GM18873 (cell line): ENCODE measurements at regions not wholly inside any gene's neighbourhood (a gene's known extent, or its start where the extent isn't known, plus 50 kb on each side); places are given as distances from the start of the nearest gene placed in this dataset.
"Not testable (repeated sequence)": the region's sequence is repeated elsewhere in the genome, so short reads cannot be mapped to it uniquely, and the experiment has no call there.

Experiments used
- ATAC-seq: cut with Tn5 transposase; IDR thresholded peaks from one replicate; pipeline ENCODE4 v1.9.1; 2021; ENCODE audit warnings: mild to moderate bottlenecking, moderate library complexity, moderate number of reproducible peaks; ENCODE audit not compliant: unreplicated experiment, low FRiP score

- no peak for ATAC-seq
Observed at GRCh38 chr10:129056734-129057689, 410.0 kb upstream of the MGMT start.

GRCh38 chr10:129057856-129058663 is 409.0 kb upstream of the MGMT start:
- peak; percentile 87 for ATAC-seq

DNA sequence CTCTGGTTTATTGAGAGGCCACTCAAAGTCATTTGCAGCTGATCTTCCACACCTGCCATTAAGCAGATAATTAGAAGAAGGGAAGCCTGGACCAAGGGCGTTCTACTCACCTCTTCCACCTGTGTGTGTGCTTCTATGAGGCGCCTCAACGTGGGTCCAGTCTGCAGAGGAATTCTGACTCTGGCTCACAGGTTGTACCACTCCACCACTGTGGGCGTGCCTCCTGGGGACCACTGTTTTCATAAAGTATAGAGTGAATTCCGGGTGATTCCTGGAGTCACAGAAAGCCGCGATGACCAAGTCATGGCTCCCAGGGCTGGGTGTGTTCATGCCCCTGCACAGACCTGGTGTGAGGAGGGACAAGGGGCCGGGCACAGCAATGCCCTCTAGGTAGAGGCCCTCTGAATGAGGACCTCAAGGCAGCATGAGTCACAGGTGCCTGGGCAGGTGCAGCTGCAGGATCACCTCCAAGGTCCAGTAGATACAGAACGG is 408.3 kb upstream of the MGMT start:
- no peak for ATAC-seq

GRCh38 chr10:129059977-129060376 is 407.1 kb upstream of the MGMT start:
- ATAC-seq = no peak

- ATAC-seq = no peak
Observed at GRCh38 chr10:129063212-129063611, 403.8 kb upstream of the MGMT start.

DNA sequence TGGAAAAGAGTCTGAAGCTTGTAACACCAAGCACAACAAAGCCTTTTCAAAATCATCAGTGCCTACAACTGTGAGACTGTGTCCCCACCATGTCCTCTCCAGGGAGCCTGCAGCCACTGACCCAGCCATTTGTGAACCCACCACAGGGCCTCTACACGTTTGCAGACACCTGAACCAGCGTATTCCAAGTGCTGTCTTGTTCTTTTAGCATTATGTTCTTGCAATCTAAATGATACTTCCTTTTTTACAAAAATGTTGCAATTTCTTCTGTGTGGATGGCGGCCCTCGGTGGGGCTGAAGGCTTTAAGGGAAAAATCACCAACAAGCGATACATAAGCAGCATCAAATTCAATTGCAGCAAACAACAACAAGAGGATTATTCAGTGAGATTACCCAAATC is 403.2 kb upstream of the MGMT start:
- no peak for ATAC-seq

- ATAC-seq = not testable (repeated sequence)
Observed at GRCh38 chr10:129066529-129066928, 400.5 kb upstream of the MGMT start.

DNA sequence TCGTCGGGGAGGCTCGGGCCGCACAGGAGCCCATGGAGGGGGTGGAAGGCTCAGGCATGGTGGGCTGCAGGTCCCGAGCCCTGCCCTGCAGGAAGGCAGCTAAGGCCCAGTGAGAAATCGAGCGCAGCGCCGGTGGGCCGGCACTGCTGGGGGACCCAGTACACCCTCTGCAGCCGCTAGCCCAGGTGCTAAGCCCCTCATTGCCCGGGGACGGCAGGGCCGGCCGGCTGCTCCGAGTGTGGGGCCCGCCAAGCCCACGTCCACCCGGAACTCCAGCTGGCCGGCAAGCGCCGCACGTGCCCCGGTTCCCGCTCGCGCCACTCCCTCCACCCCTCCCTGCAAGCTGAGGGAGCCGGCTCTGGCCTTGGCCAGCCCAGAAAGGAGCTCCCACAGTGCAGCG is 395.6 kb upstream of the MGMT start:
- not testable (repeated sequence) for ATAC-seq

GRCh38 chr10:129074939-129075338 is 392.1 kb upstream of the MGMT start:
- ATAC-seq = no peak

GRCh38 chr10:129075508-129075907 is 391.5 kb upstream of the MGMT start:
- ATAC-seq = no peak

DNA sequence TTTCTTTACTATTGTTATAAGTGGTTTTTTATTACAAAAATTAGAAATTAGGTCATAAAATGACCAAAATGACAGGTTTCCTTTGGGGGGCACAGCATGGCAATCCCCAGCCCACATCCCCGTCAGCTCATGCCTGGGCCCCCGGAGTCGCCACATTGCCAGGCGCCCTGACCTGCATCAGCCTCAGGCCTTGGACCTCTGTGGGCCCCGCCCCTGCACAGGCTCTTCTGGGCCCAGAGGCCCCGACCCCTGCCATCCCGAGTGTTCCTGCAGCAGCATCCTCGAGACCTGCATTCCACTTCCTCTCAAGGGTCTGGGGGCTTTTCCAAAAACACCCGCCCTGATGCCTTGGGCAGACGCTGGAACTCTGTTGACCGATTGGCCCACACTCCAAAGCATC is 391.1 kb upstream of the MGMT start:
- ATAC-seq = no peak

DNA sequence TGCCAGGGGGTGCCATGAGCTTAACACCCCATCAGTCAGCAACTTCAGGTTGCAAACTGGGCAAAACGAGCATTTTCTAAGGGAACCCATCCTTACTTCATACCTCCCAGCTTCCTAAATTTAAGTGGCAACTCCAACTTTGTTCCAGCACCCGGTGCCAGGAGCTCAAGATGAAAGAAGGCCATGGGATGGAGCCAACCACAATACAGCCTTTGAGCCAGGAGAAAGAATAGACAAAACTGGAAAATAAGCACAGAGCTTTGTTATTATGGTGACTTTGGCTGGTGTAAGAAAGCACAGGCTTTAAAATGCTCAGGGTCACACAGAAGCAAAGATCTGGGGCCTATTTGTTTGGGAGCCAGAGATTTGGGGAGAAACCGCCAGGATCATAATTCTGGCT is 388.7 kb upstream of the MGMT start:
- ATAC-seq = no peak

DNA sequence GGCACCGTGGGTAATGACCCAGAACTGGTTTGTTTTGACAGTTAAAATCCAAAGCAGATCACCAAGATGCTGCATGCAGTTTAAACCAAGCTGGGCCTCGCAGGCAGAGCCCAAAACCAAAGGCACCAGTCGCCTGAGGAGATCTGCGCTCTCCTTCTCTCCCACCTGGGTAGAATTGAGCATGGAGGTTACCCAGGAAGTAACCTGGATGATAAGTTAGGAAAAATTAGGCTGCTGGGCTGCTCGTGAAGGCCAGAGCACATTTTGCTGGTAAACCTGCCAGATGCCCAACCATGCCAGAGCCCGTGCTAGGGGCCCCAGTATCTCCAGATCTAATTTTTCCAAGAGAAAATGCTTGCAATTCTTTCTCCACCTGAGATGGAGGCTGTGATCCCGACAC is 388.3 kb upstream of the MGMT start:
- ATAC-seq = no peak

DNA sequence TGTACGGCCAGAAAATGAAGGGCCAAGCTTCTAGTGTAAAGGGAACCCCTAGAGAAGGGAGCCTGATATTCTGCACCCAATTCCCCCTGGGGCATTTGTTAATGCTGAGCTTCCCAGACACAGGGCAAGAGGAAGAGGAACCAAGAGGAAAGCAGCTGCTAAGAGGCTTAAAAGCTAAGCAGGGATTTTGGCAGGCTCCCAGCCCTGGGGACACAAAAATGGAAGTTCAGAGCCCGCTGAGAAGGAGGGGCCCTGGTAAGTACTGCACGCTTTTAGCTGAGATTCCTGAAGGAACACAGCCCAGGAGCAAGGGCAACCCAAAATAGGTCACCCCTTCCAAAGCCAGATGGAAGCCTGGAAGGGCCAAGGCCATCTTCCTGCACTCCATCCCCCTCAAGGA is 387.3 kb upstream of the MGMT start:
- no peak for ATAC-seq

GRCh38 chr10:129085811-129086210 is 381.2 kb upstream of the MGMT start:
- ATAC-seq = no peak

DNA sequence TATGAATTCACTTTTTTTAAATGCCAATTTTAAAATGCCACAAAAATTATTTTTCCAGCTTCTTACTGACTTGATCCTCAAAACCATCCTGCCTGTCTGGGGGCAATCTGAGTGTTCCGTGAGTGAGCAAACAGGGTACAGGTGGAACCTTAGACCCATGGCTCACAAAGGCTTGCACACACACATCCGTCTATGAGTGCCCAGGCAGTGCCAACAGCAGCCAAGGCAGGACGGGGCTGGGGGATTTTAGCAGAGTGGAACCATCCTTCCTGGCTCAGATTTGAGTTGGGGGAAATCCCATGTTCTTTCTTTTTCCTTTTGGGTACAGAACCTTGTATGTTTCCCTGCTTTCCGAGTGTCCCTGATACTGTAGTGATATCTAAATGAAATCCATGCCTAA is 377.7 kb upstream of the MGMT start:
- ATAC-seq = no peak

- no peak for ATAC-seq
Observed at GRCh38 chr10:129090165-129090564, 376.9 kb upstream of the MGMT start.

DNA sequence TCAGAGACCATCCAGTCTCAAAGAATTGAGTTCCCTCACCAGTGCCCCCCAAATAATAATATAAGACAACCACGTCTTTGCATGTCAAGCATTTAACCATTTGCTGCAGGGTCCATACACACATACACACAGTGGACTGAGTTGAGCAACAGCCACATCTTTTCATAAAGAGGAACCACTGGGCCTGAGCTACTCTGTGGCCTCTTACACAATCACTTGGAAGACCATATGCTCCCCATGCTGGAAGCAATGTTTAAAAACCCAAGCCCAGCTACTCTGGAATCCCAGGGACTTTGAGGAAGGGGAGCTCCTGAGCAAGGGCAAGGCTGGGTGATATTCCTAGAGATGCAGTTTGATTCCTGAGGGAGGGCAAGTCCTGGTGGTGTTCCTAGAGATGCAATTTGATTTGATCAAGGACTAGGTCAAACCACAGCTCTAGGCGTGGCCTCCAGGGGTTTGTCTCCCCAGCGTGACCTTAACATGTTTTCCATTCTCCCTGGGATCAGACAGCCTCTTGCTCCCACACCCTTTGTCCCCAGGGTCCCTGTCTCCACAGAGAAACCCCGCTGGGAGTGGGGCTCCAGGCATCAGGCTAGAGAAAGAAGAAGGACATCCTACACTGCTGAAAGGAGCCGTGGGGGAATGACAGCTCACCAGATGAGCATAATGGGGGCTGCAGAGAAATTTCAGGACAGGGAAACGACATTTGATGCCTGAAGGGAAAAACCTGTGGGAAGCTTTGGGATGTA is 376.2 kb upstream of the MGMT start:
- ATAC-seq = no peak

GRCh38 chr10:129093641-129094040 is 373.4 kb upstream of the MGMT start:
- ATAC-seq = no peak

GRCh38 chr10:129094233-129094632 is 372.8 kb upstream of the MGMT start:
- no peak for ATAC-seq

- ATAC-seq = no peak
Observed at GRCh38 chr10:129094861-129095260, 372.2 kb upstream of the MGMT start.
